Vagina (tissue), 2 donors: ENCODE measurements at regions not wholly inside any gene's neighbourhood (a gene's known extent, or its start where the extent isn't known, plus 50 kb on each side); places are given as distances from the start of the nearest gene placed in this dataset.

ENCODE experiments used
- CTCF ChIP-seq, 3 experiments: fragments of 450-650 bp in 2 of 3; fragments of 200-600 bp in 1 of 3; sonication (generic) in 1 of 3; IDR thresholded peaks; one replicate each; pipeline ENCODE4 v1.5.1; 2017 to 2019; ENCODE audit warnings: antibody characterized with exemption in 3 of 3, mild to moderate bottlenecking in 2 of 3, moderate library complexity in 2 of 3
- POLR2AphosphoS5 ChIP-seq, 2 donors: sonication (generic); formaldehyde crosslinking; IDR thresholded peaks; one replicate each; pipeline ENCODE4 v1.9.0; 2017; ENCODE audit warnings: antibody characterized with exemption in 2 of 2, mild to moderate bottlenecking in 2 of 2, low read depth in 1 of 2; ENCODE audit not compliant: insufficient read depth in 1 of 2

DNA sequence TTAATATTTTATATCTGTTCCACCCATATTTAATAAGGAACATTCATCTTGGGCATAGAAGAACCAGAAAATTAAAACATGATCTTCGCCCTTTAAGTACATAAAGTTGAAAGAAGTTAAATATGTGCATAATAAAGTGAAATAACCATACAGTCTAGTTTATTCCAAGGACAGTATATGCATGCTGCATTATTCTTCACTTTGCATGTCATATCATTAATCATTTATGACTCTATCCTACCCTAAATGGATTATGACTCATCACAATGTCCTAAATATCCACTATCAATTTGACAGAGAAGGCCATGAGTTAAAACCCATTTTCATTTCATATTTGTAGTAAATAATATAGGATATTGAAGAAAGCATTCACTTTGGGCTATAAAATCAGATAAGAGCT is 576.5 kb upstream of the GNPDA2 start:
- TF ChIP-seq CTCF (IDR thresholded peaks at IDR 0.05), result no peak
- no peak for TF ChIP-seq POLR2AphosphoS5 (IDR thresholded peaks at IDR 0.05; ENCODE audit: insufficient read depth in 1 of 2, low read depth in 1 of 2)
